DMS153 treated with DMSO at 0.1 percent for 48 hours (cell line): ENCODE measurements at regions not wholly inside any gene's neighbourhood (a gene's known extent, or its start where the extent isn't known, plus 50 kb on each side); places are given as distances from the start of the nearest gene placed in this dataset.
"Not testable (repeated sequence)": the region's sequence is repeated elsewhere in the genome, so short reads cannot be mapped to it uniquely, and the experiment has no call there.

Source experiments
- DNase-seq: peaks from one replicate; lab custom pipeline; 2025; ENCODE audit not compliant: unreplicated experiment; lab: John Stamatoyannopoulos, UW

DNA sequence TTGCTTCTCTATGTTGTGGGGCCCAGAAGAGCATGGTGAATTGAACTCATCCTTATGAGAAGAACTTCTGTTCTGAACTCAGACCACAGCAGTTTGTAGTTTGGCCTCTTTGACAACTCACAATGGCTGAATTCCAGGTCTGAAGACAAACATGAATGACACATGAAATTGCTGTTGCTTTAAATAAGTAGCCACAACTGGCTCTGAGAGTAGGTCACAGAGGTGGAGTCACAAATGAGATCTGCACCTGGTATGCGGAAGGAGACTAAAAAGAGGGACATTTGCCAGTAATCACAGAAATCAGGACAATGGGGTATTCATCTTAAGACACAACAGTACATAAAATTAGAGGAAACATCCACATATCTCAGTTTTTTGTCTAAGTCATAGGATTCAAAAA, 290.3 kb upstream of the MMADHC start:
- no peak for DNase-seq

DNA sequence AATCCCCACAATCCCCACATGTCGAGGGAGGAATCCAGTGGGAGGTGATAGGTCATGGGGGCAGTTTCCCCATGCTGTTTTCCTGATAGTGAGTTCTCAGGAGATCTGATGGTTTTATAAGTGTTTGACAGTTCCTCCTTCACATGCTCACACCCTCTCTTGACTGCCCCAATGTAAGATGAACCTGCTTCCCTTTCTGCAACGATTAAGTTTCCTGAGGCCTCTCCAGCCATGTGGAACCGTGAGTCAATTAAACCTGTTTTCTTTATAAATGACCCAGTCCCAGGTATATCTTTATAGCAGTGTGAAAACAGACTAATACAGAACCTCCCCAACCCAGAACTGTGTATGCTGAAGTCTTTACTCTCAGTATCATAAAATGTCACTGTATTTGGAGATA, 289.5 kb upstream of the MMADHC start:
- DNase-seq, result no peak

DNA sequence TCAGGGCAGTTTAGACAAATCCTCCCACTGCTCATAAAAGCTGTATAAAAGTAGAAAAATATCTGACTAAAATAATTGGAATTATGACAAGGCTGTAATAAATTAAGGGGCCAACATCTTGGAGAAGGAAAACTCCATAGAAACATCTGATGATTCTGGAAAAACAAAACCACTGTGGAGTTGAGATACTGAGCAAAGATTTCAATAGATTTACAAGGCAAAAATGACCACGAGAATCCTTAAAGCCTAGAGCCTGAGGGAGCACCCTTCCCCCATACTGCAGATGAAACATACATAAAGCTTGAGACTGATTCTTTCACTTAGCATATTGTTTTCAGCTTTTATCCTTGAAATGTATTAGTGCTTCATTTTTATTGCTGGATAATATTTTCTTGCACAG, 286.4 kb upstream of the MMADHC start:
- DNase-seq, result no peak

DNA sequence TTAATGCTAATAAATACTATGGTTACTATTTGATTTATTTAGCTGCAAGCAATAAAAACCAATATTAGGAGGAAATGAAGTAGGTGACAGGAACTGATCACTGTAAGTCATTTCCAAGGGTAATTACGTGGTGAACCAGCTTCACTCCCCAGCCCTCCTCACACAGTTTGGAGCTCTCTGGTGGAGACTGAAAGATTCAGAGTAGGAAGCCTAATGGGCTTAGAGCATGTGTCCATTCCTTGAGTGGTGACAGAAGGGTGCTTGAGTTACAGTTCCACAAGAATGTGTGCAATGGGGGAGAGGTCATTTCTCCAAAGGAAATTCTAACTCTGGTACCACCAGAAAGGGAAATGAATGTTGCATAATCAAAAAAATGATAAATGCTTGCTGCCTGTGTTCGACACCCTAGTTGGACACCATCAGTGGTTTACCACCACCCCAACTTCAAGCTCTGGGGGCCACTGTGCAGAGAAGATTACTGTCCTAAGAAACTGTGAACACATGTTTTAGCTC, 285.1 kb upstream of the MMADHC start:
- no peak for DNase-seq

DNA sequence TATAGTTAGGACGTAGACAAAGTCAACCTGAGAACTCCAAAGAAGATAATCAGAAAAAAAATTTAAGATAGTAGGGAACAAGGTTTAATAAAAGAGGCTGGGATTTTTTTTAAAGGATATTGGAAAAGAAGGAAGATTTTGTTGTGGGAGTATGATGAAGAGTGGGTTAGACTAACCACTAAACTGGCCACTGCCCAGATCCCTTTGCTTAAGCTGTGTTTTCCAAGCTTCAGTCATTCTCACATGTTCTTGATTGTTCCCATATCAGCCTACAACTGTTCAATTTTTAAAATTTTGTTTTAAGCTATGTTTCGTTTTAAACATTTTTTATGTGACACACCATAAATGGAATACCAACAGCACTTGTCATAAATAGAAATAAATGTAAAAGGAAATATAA, 284.5 kb upstream of the MMADHC start:
- DNase-seq, result no peak

DNA sequence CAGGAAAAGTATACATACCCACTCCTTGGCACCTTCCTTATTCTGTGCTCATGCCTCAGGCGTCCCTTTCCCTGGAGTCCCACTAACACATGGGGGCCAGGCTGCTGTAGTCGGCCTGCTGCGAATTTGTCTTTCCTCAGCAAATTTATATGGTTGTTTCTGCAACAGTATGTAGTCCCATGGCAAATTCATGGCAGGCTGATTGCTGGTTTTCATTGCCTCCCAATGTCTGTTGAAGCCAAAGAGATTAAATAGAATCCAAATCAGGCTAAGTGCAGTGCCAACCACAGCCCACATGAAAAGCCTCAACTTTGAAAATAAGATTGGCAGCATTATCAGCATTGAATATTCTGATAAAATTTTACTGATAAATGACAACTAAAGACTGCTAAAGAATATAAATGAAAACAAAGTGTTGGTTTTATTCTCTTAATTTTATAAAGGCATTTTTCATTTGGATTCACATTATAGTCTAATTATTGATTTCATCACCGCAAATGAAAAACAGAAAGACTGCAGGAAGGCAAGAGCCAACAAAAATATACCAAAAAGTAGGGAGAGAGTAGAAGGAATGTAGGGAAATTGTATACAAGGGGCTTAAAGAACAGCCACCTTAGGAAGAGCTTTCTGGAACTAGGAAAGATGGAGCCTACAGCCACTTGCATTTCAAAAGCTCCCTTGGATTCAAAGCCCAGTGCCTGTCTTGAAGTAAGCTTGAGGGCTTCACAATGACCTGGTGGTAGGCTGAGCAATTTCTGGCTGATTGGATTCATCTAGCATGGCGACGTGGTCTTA, 283.7 kb upstream of the MMADHC start:
- no peak for DNase-seq

DNA sequence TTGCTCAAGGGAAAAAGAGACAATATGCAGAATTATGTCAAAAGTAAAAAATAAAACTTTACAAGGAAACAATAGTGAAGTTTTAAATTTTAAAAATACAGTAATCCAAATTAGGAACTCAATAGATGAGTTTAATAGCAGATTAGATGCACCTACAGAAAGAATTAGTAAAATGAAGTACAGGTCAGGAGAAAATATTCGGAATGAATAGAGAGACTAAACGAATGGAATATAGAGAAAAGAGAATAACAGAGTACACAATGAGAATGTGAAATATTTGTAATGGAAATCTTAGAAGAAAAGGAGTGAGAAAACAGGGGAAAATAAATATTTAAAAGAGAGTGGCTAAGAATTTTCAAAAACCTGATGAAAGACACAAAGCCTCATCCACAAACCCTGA, 275.7 kb upstream of the MMADHC start:
- no peak for DNase-seq

DNA sequence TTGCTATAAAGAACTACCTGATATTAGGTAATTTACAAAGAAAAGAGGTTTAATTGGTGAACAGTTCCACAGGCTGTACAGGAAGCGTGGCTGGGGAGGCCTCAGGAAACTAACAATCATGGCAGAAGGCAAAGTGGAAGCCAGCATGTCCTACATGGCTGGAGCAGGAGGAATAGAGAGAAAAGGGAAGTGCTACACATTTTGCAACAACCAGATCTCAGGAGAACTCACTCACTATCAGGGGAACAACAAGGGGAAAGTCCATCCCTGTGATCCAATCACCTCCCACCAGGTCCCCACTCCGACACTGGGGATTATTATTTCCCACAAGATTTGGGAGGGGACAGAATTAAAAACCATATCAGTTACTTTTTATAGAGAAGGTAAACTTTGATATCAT, 273.5 kb upstream of the MMADHC start:
- DNase-seq, result no peak

DNA sequence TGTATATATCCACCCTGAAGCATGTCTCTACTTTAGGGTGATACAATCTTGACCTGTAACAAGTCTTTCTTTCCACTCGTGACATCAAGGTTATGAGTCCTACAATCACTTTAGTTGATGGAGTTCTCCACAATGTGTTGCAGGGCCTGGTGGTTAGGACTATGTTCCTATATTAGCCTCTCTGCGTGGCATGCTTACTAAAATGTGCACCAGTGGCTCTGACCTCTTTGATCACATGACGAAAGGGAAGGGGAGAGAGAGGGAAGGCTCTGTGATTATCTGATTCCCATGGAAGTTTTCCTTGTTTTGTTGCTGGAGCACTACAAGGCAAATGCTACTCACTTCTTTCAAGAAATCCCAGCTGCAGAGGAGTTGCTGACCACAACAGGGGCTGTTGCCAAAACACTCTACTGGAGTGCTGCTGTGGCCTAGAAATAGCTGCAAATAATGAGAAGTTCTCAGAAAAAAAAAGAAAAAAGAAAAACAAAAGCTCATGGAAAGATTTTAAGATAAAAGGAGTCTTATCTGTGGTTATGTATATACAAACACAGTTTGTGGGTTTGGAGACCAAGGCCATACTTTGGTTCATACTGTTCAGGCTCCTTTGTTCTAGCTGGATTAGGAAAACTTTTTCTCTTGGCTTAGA, 272.8 kb upstream of the MMADHC start:
- DNase-seq, result no peak

DNA sequence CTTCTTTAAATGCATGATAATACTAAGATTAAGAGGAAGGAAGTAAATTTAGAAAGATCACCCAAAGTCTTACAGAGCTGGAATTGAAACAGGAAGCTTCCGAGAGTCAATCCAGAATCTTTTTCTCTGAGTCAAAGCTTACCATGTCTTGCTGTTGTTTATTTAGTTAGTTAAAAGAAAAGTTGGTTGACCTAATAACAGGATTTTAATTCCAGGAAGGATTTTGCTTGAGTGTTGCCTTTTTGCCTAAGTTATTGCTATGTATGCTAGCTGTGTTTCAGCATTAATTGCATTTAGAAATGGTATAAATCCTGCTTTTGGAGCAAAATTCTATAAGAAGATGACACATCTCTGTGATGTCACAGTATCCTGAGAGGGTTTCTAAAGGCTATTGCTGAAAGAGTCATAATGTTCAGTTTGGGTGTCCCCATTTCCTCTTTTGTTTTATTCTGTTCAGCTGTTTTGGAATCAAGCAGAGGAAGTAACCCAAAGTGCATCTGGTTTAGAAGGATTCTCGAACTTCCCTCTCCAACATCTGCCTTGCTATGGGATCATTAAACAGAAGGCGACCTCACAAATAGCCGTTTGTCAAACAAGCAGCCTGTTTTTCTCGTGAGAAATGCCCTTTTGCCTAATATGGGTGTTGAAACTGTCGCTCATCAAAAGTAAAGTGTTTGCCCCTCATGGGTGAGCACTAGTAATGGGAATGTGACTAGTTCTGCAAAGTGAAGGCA, 271.5 kb upstream of the MMADHC start:
- no peak for DNase-seq

DNA sequence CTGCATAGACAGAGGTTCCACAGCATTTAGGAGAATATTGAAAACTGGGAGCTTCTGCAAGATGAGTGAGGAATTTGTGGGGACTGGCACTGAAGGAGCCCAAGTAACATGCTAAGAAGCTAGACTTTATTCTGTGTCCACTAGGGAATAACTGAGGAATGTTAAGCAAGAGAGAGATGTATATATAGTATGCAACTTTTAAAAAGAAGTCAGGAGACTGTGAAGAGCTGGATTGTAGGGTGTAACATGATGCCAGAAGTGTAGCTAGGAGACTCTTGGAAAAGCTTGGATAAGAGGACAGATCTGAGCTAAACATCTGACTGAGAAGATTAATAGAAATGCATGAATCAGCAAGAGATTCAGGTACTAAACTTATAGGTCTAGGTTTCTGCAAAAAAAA, 270.6 kb upstream of the MMADHC start:
- no peak for DNase-seq

DNA sequence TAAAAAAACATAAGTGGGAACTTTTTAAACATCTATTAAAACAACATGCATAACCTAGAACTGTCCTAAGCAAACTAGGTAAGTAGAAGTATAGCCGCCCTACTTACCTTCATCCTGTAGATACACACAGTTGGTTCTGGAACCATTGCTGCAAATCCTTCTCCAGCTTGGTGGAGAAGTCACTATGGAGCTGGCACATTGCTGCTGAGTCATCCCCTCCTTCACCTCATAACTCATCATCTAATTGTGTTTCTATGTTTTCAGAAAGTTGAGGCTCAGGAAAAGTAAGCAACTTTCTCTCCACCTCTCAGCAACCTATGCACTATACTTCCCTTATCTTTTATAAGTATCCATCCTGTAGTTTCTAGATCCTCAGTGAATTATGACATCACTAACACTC, 269.8 kb upstream of the MMADHC start:
- DNase-seq, result no peak

DNA sequence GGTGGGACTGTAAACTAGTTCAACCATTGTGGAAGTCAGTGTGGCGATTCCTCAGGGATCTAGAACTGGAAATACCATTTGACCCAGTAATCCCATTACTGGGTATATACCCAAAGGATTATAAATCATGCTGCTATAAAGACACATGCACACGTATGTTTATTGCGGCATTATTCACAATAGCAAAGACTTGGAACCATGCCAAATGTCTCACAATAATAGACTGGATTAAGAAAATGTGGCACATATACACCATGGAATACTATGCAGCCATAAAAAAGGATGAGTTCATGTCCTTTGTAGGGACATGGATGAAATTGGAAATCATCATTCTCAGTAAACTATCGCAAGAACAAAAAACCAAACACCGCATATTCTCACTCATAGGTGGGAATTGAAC, 268.3 kb upstream of the MMADHC start:
- not testable (repeated sequence) for DNase-seq

DNA sequence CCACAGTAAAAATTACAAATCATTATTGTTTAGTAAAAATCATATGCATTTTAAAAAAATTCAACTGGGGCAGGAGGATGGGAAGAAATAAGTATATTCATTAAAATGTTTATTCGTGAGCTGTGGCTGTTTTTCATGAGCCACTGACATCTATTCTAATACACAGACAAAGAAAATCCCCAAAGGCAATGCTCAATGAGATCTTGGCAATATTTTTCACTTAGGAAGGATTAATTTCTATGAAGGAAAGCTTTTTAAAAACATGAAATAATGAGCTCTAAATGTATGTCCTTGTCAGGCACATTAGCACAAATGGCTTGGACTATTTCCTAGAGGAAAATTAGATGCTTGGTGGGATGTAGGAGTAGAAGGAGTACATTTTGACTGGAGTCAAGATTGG, 262.0 kb upstream of the MMADHC start:
- DNase-seq, result no peak

DNA sequence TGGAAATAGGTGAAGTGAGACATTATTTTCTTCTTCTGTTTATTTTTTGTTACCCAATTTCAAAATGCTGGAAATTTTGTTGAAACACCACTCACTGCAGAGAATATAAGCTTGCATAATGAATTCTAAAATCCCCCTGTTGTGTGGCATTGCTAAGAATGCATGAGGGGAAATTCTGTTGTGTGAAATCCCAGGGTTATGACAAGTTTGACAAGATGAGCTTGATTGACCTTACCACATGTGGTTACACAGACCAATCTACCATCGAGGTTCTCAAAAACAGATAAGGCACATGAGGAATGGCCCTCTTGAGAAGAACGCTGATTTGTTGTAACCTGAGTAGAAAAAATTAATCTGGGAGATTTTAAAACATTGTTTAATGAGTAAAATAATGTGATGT, 261.6 kb upstream of the MMADHC start:
- DNase-seq, result no peak

DNA sequence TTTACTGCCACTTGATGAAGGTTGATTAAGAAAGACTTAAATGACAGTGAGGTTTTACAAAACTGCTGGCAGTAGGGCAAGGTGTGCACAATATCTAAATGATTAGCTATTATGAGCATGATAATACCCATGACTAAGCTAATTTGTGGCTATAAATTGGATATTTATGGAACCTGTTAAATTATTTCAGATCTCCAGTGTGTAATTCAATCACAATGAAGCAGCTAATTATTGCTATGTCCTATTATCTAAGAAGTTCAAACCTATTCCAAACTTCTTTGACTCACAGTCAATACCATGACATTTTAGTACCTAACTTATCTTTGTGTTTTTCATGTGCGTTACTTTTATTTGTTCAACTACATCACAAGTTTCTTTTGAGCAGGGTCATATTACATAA, 253.8 kb upstream of the MMADHC start:
- no peak for DNase-seq

DNA sequence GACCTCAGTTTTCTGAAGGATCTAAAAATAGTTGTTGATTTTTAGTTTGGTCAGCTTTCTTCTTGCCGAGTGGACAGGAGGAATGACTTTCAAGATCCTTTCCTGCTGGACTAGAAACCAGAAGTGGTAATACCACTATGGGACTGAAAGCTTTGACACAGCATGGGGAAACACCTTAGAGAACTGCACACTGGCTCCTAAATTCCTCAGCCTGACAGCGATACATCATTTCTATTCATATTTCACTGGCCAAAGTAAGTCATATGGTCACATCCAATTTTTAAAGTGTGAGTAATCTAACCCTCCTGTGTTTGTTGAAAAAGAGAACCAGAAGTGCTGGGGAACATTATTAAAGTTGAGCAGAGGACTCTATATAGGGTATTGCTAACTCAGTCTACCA, 244.7 kb upstream of the MMADHC start:
- no peak for DNase-seq

DNA sequence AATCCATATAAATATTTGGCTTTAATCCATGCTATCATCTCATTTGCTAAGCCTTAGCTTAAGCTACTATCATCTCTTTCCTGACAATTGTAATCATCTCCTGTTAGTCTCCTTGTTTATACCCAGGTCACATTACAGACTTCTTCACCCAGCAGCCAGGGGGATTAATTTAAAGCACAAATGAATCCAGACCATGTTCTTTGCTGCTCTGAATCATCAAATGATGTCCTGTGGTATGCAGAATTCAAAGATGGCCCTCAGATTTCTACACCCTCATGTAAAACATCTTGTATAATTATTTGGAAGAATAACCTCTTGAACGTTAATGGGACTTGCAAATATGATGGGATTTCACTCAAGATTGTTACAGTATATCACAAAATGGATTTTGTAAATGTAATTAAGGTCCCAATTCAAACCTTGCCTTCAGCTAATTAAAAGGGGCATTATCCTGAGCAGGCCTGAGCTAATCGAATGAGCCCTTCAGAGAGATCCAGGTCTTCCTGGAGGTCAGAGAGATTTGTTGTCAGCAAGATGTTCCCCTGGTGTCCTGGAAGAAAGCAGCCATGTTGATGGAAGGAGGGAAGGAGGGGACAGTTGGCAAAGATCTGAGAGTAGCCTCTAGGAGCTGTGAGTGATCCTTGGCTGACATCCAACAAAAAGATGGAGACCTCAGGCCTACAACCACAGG, 241.1 kb upstream of the MMADHC start:
- no peak for DNase-seq

DNA sequence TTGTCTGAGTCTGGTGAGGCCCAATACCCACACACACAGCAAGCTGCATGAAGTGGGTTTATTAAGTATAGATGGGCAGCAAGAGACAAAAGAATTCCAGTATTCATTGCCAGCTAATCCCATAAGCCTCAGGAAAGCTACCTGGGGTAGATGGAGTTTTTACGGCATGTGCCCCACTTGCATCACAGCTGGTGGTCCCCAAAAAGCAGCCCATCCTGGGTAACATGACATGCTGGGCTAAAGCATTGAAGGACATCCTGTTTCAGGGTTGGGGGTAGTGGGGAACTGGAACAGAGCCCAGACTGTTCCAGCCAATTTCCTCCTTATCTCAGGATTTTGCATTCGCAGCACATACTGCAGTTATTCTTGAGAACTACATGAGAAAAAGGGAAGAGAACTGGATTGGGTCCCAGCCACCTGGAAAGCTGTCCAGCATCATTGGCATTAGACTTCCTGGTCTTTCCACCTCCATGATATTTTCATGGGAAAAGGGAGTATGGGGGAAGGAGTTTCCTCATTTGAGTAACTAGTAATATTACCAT, 240.1 kb upstream of the MMADHC start:
- DNase-seq, result no peak

DNA sequence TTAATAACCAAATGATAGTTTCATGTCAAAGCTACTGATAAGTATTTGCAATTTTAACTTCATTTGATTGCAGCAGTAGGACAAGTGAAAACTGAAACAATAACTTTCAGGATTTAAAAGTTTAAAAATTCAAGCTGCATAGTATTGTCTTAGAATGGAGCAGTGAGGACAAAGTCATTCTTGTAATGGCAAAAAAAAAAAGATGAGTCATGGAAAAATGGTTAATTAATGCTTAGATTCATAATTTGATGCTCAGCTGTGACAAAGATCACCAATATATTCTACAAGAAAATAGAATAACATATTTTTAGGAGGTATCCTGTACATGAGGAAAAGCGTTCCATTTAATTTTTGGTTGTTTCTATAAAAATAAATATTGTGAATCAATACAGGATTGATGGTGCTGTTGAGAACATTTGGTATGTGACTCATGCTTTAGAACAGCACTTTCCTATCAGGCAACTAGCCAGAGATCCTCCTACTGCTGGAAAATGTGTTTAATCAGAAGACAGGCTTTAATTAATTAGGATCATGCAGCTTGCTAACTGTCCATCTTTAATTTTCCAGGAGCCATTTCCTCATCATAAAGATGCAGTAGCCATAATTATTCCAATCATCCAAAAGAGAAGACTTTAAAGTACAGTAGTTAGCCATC, 239.0 kb upstream of the MMADHC start:
- no peak for DNase-seq

DNA sequence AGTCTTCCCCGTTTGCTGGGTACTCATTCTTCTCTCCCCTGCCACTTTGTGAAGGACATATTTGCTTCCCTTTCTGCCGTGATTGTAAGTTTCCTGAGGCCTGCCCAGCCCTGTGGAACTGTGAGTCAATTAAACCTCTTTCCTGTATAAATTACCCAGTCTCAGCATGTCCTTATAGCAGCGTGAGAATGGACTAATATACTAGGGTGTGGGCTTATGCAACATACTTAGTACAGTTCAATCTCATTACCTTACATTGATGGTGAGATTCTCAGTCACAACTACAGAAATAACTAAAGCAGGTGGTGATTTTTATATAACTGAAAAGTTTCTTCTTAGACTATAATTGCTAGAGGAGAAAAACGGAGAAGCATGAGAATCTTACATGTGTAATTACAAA, 237.9 kb upstream of the MMADHC start:
- no peak for DNase-seq
